ENCODE measurements at regions not wholly inside any gene's neighbourhood (a gene's known extent, or its start where the extent isn't known, plus 50 kb on each side); places are given as distances from the start of the nearest gene placed in this dataset.
"Not testable (repeated sequence)": the region's sequence is repeated elsewhere in the genome, so short reads cannot be mapped to it uniquely, and the experiment has no call there.

DNA sequence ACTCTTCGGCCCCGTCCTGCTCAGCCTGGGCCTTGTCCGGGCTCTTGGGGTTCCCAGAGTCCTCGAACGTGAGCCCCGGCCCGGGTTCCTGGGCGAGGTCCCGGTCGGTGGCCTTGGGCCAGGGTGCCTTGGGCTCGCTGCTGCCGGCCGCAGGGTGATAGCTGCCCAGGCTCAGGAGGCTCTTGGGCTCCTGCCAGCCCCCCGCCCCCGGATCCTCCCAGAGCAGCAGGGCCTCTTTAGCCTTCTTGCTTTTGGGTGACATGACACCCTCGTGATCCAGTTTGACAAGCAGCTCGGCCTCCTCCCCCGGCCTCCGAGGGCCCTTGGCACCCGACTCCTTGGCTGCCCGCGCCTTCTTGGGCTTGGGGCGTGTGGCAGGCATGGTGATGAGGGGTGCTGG is 425.7 kb upstream of the ZNF722 start:
- not testable (repeated sequence) for FAIRE-seq; H3K36me3 ChIP-seq (ENCODE audit: control insufficient read depth, insufficient read depth, low read length); H3K4me3 ChIP-seq (ENCODE audit: low read depth, low read length); DNase-seq (ENCODE audit: low read depth); H3K27me3 ChIP-seq (ENCODE audit: control insufficient read depth, insufficient read depth, low read length)

DNA sequence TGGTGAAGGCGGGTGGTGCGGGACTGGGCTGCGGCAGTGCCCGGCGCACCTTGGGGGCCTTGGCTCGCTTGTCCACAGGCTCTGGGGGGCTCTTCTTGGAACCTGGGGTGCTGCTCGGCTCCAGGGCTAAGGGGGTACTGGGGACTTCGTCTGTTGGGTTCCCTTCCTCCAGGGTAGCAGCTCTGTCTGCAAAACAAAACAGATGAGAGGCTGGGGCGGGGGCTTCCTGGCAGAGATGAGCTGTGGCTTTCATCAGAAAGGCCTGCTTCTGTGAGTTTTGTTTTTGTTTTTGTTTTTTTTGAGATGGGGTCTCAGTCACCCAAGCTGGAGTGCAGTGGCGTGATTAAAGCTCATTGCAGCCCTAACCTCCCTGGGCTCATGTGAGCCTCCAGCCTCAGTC is 425.2 kb upstream of the ZNF722 start:
- H3K27me3 ChIP-seq (ENCODE audit: control insufficient read depth, insufficient read depth, low read length); FAIRE-seq; H3K4me3 ChIP-seq (ENCODE audit: low read depth, low read length); DNase-seq (ENCODE audit: low read depth); H3K36me3 ChIP-seq (ENCODE audit: control insufficient read depth, insufficient read depth, low read length): not testable (repeated sequence)

GRCh38 chr7:63576421-63576820 is 422.2 kb upstream of the ZNF722 start:
- H3K27me3 ChIP-seq (ENCODE audit: control insufficient read depth, insufficient read depth, low read length); FAIRE-seq; DNase-seq (ENCODE audit: low read depth); H3K4me3 ChIP-seq (ENCODE audit: low read depth, low read length); H3K36me3 ChIP-seq (ENCODE audit: control insufficient read depth, insufficient read depth, low read length): not testable (repeated sequence)

DNA sequence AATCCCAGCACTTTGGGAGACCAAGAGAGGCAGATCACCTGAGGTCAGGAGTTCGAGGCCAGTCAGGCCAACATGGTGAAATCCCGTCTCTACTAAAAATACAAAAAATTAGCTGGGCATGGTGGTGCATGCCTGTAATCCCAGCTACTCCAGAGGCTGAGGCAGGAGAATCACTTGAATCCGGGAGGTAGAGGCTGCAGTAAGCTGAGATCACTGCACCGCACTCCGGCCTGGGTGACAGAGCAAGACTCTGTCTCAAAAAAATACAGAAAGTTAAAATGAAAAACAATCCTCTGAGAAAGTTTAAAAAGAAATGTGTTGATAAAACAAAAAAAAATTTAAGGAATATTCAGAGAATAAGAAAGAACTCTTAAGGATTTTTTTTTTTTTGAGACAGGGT is 421.6 kb upstream of the ZNF722 start:
- H3K4me3 ChIP-seq (ENCODE audit: low read depth, low read length); DNase-seq (ENCODE audit: low read depth); FAIRE-seq; H3K36me3 ChIP-seq (ENCODE audit: control insufficient read depth, insufficient read depth, low read length); H3K27me3 ChIP-seq (ENCODE audit: control insufficient read depth, insufficient read depth, low read length): not testable (repeated sequence)

GRCh38 chr7:63580045-63580444 is 418.6 kb upstream of the ZNF722 start:
- FAIRE-seq; DNase-seq (ENCODE audit: low read depth); H3K4me3 ChIP-seq (ENCODE audit: low read depth, low read length); H3K27me3 ChIP-seq (ENCODE audit: control insufficient read depth, insufficient read depth, low read length); H3K36me3 ChIP-seq (ENCODE audit: control insufficient read depth, insufficient read depth, low read length): not testable (repeated sequence)

GRCh38 chr7:63580536-63581300 is 417.9 kb upstream of the ZNF722 start:
- not testable (repeated sequence) for H3K36me3 ChIP-seq (ENCODE audit: control insufficient read depth, insufficient read depth, low read length); FAIRE-seq; H3K27me3 ChIP-seq (ENCODE audit: control insufficient read depth, insufficient read depth, low read length); DNase-seq (ENCODE audit: low read depth); H3K4me3 ChIP-seq (ENCODE audit: low read depth, low read length)

DNA sequence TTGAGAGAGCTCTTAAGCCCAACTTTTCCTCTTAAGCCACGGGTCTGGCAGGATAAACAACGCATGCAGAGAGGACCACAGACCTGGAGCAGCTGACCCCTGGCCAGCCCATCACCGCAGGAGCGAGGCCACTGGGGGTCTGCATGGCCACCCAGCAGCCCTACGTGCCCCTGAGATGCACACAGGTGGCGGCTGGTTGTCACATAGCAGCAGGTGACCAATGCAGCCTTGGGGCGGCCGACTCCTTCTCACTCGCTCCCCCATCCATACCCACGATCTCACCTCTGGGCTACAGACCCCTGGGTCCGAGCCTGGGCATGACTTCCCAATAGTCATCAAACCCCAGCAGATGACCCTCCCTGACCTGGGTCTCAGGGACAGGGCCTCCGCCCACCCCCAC is 415.9 kb upstream of the ZNF722 start:
- not testable (repeated sequence) for H3K4me3 ChIP-seq (ENCODE audit: low read depth, low read length); DNase-seq (ENCODE audit: low read depth); H3K36me3 ChIP-seq (ENCODE audit: control insufficient read depth, insufficient read depth, low read length); FAIRE-seq; H3K27me3 ChIP-seq (ENCODE audit: control insufficient read depth, insufficient read depth, low read length)

DNA sequence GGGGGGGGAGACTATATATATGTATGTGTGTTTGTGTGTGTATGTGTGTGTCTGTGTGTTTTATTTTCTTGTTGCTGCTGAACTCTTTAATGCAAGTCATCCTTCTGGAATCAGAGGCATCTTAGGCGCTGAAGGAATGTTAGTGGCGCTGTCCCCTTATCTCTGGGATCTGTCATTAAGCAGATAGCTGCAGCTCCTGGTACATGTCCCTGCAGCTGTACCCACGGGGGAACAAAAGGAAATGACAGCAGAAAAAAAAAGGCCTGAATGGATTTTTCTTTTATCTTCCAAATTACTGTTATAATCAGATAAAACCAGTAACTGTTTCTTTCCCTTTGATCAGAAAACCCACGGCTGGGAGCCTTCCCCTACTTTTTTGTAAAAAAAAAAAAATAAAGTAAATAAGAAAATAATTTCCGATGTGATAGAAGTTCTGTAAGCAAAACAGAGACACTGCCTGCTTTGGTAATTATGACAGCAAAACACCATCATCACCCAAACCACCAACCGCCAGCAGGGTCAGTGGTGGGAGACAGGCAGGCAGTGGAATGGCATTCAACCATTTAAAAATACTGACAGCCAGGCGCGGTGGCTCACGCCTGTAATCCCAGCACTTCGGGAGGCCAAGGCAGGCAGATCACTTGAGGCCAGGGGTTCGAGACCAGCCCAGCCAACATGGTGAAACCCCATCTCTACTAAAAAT is 411.3 kb upstream of the ZNF722 start:
- not testable (repeated sequence) for DNase-seq (ENCODE audit: low read depth); H3K36me3 ChIP-seq (ENCODE audit: control insufficient read depth, insufficient read depth, low read length); H3K4me3 ChIP-seq (ENCODE audit: low read depth, low read length); FAIRE-seq; H3K27me3 ChIP-seq (ENCODE audit: control insufficient read depth, insufficient read depth, low read length)

DNA sequence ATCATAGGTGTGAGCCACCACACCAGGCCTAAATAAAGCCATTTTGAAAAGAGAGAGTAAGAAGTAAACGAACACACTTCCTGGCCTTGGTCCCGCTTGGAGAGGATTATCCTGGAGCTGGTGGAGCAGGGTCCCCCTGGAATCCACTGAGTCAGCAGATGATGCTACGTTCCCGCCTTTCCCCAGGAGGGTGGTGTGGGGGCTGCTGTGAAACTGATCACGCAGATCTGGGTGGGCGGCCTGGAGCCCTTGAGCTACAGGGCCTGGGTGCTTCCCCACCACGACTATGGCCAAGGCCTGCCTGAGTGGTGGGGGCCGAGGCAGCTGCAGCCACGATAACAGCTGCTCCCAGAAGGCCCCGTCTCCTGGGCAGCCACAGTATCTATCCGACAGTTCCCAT is 407.4 kb upstream of the ZNF722 start:
- H3K27me3 ChIP-seq (ENCODE audit: control insufficient read depth, insufficient read depth, low read length); DNase-seq (ENCODE audit: low read depth); H3K36me3 ChIP-seq (ENCODE audit: control insufficient read depth, insufficient read depth, low read length); FAIRE-seq; H3K4me3 ChIP-seq (ENCODE audit: low read depth, low read length): not testable (repeated sequence)

- DNase-seq (ENCODE audit: low read depth); H3K27me3 ChIP-seq (ENCODE audit: control insufficient read depth, insufficient read depth, low read length); H3K36me3 ChIP-seq (ENCODE audit: control insufficient read depth, insufficient read depth, low read length); FAIRE-seq; H3K4me3 ChIP-seq (ENCODE audit: low read depth, low read length): not testable (repeated sequence)
These were observed 394.8 kb upstream of the ZNF722 start for GRCh38 chr7:63603812-63604211.

DNA sequence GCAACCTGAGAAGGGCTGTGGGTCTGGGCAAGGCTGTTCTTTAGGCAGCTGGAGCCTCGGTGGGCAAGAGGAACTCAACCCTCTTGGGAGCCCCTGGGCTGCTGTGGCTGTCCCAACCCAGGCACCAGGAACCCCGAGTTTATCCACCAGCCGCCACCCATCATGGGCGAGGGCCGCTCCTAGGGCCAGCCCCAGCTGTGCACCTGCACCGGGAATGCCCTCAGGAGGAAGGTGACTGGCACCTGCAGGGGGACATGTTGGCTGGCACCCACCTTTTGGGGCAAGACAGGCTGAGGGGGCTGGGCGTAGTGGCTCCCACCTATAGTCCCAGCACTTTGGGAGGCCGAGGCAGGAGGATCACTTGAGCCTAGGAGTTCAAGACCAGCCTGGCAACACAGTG is 393.8 kb upstream of the ZNF722 start:
- DNase-seq (ENCODE audit: low read depth); H3K27me3 ChIP-seq (ENCODE audit: control insufficient read depth, insufficient read depth, low read length); H3K4me3 ChIP-seq (ENCODE audit: low read depth, low read length); FAIRE-seq; H3K36me3 ChIP-seq (ENCODE audit: control insufficient read depth, insufficient read depth, low read length): not testable (repeated sequence)

DNA sequence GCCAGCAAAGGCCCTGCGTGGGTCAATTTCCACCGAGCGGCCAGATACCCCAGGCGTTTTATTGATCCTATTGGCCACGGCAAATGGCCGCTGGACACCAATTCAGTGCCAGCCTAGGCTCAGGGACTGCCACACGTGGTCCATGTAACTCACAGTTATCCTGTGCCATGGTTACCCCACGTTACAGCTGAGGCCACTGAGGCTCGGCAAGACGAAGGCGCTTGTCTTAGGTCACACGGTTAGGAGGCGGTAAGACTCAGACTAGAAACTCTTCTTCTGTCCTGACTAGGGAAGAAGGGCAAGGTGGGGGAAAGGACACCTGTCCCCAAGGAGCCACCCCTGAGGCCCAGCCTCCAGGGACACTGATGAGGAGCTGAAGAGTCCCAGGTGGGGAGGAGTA is 381.1 kb upstream of the ZNF722 start:
- DNase-seq (ENCODE audit: low read depth); H3K4me3 ChIP-seq (ENCODE audit: low read depth, low read length); H3K27me3 ChIP-seq (ENCODE audit: control insufficient read depth, insufficient read depth, low read length); H3K36me3 ChIP-seq (ENCODE audit: control insufficient read depth, insufficient read depth, low read length): not testable (repeated sequence)
- FAIRE-seq = peak; percentile 7

- not testable (repeated sequence) for H3K36me3 ChIP-seq (ENCODE audit: control insufficient read depth, insufficient read depth, low read length); DNase-seq (ENCODE audit: low read depth); H3K4me3 ChIP-seq (ENCODE audit: low read depth, low read length); H3K27me3 ChIP-seq (ENCODE audit: control insufficient read depth, insufficient read depth, low read length); FAIRE-seq
These were observed 378.4 kb upstream of the ZNF722 start for GRCh38 chr7:63620169-63620735.

- H3K4me3 ChIP-seq (ENCODE audit: low read depth, low read length); H3K27me3 ChIP-seq (ENCODE audit: control insufficient read depth, insufficient read depth, low read length); FAIRE-seq; DNase-seq (ENCODE audit: low read depth); H3K36me3 ChIP-seq (ENCODE audit: control insufficient read depth, insufficient read depth, low read length): not testable (repeated sequence)
These were observed 370.8 kb upstream of the ZNF722 start for GRCh38 chr7:63627590-63628485.

All from bronchial epithelial cell (primary cell).